Right kidney (tissue), 1 donor: ENCODE measurements at regions not wholly inside any gene's neighbourhood (a gene's known extent, or its start where the extent isn't known, plus 50 kb on each side); places are given as distances from the start of the nearest gene placed in this dataset.

Experiments
- DNase-seq: peaks from one replicate; pipeline ENCODE4 v3.0.0-alpha.2; 2016

DNA sequence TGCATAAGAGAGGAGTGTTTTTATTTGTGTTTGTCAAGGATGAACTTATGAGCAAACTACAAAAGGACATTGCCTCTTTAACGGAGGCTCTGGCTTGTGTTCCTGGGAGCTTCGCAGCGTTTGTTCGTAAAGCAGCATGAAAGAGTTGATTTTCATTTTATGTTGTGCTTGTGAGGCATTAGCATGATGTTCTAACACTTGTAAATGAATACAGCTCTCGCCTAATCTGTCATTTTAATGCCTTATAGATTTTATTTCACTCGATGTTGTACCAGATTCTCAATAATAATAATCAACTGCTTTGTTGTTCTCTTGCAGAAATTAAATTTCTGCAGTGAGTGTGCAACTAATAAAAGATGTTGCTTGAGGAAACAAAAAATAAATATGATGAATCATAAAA is 687.3 kb upstream of the FANCL start:
- no peak for DNase-seq

DNA sequence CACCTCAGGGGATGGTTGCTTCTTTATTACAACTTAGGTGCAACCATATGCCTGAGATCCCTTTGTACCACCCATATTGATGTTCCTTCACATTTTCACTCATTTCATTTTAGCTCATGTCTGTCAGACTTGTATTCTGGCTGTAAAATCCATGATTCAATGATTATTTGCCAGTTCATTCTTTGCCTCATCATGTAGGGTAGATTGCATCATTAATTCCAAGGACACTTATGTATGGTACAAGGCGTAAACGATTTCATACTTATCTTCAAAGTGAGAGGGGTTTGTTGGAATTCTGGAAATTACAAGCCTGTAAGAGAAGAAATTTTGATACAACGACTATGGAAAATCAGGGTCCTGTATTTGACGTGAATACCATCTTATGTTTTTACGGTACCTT is 685.0 kb upstream of the FANCL start:
- no peak for DNase-seq

DNA sequence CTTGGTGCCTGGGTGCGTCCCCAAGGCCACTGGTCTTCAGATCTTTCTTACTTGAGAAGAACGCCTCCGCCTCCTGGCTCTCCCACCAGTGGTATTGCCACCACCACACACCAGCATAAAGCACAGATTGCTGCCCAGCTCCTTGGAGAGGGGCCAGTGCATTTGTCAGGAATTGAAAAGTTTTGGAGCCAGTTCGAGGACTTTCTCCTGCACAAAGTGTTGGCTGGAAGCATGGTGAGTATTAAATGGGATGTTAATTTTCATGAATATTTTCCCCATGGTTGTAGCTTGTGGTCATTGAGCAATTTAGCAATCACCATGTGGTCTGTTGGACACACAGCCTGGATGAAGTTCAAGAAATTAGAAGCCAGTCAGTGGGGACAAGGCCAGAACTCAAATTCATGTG is 684.6 kb upstream of the FANCL start:
- no peak for DNase-seq

DNA sequence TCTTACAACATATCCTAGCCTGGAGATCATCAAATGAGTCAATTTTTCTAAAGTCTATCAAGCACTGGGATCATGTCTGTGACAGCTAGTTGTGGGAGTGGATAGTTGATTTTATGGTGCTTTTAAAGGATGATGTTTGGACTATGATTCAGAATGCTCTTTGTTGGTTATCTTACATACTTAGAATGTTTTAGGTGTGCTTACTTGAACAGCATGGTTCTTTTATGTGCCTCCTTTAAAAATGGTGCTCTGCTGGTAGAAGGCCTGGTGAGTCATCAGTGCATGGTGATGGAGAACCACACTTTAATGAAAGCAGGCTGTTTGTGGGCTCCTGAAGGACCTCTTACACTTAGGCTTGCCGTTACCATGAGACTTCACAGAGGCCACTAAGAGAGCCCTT is 682.7 kb upstream of the FANCL start:
- no peak for DNase-seq

DNA sequence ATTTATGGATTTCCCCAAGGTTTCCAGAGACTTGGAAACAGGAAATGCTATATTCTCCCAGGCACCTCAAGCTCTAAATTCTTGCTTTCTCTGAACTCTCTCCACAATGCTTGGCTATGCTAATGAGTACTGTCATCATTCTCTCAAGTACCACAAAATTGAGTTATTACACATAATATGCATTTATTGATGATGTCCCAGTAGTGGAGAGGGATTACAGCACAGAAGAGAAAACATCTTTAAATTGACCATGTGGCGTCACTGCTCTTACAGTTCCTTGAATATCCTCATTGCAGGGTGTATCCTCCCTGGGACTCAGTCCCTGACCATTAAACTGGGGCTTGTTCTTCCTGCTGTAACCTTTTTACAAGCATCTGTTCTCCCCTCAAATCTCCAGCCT is 681.1 kb upstream of the FANCL start:
- no peak for DNase-seq

DNA sequence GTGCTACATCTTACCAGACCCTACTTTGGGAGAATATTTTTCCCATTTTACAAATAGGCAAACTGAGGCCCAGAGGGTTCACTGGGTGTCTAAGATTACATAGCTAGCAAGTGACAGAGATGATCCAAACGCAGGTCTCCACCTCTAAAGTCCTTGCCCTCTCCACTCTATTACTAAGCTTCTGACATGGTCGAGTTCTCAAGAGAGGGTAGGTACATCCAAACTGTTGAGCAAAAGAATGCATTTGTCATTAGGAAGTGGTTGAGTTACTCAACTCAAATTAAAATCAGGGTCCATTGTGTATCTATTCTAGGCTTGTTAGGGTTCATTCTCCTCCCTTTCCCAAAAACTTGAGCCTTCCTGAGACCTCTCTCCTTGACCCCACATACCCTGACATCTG is 680.6 kb upstream of the FANCL start:
- DNase-seq = no peak

DNA sequence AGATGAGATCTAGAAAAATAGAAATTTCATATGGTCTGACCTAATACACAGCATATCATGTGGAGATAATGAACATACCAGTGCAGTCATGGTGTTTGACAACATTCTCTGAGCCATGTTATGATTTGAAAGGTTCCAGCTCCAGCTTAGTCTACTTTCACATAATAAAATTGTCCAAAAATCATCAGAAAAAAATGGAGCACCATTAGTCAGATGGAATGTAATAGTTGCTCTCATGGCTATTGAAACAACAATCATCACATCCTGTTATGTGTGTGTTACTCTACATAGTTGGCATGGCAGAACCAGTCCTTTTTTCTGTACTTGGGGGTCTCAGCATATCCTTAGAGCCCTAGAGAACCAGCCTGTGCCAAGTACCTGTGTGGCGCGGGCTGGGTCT is 678.9 kb upstream of the FANCL start:
- no peak for DNase-seq

DNA sequence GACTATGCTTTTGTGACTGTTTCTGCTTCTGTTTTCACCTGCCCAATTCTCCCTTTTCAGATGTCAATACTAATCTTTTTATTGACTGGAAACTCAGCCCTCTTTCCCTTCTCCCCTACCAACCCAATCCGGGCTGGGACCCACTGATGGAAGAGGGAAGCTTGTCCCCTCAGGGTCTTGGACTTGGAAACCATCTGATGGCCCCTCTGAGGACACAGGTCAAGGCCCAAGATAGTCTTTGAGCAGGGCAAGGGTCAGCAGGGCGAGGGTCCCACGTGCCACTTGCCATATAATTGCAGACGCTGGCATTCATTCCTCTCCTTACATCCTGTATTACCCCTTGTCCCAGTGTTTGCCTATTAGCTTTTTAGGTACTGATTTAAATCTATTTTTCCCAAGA is 678.2 kb upstream of the FANCL start:
- DNase-seq = no peak

DNA sequence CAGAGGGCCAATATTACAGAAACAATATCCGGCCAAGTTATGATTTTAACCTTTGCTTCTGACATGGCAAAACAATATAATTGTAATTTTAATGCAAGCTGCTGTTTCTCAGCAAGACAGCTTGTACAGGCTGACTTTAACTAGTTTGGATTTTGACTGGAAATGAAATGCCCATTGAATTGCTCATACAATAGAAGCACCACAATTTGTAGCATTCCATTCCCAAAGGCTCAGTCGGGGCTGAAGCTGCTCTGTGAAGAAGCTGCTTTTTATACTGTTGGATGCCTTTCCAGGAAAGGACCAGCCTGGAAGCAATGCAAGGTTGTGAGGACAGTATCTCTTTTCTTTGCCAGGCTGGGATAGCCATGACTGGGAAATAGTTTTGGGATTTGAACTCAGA is 677.0 kb upstream of the FANCL start:
- DNase-seq = no peak

DNA sequence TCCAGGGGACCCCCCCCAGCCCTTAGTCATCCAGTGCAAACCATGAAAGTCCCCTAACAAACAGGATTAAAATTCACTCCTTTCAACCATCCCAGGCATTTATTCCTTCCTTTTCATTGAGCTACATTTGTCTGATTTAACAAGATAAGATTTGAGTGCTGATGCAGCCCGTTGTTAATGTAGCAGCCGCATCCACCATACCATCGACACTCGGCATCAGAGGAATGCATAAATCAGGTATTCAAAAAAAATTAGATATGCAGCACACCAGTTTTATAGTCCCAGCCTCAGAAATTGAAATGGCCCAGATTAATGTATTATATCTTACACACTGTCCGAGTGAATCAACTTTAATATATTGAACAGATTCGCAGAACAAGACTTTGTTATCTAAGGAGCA is 676.5 kb upstream of the FANCL start:
- DNase-seq = no peak

DNA sequence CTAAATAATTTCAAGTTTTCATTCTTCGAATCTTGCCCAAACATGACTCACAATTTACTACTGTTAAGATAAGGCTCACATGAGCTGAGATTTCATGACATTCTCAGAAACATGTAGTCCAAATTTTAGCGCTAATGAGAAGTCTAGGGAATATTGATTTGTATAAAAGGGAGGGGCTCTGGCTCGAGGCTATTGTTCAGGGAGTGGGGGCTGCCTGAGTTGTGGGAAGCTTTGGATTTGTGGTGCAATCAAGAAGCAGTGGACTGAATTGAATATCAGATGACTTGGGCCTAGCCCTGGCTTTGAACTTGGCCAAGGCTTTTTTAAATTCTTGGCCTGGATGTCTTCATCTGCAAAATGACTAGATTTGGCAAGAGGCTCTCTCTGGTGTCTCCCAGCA is 674.9 kb upstream of the FANCL start:
- no peak for DNase-seq

DNA sequence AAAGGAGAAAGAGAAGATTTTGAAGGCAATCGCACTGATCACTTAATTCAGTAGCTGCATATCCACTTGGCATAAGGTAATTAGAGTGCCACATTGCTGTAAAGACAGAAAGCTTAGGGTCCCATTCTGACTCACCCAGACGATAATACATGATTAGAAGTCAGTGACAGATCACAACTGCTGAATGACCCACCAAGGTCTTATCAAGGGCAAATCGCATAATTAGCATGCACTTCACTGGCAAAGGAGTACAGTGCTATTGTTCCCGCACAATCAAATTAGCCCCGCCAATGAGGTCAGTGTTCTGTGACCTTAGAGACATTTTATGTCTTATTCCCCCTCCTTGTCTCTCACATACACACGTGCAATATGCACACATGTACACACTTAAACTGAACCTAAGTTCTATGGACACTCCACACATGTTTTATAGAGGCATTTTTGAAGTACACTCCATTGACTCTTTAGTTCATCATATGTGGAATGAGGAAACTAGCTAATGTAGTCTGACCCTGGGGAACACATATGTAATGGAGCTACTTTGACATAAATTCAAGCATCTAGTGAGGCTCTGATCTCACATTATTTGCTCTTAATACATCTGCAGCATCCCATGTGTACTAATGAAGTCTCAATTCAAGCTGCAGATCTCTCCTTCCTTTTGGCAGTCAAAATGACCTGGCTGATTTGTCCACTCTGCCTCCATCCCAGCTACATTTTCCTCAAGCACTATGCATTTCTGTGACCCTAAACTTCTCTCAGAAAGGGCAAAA is 673.8 kb upstream of the FANCL start:
- DNase-seq = no peak

DNA sequence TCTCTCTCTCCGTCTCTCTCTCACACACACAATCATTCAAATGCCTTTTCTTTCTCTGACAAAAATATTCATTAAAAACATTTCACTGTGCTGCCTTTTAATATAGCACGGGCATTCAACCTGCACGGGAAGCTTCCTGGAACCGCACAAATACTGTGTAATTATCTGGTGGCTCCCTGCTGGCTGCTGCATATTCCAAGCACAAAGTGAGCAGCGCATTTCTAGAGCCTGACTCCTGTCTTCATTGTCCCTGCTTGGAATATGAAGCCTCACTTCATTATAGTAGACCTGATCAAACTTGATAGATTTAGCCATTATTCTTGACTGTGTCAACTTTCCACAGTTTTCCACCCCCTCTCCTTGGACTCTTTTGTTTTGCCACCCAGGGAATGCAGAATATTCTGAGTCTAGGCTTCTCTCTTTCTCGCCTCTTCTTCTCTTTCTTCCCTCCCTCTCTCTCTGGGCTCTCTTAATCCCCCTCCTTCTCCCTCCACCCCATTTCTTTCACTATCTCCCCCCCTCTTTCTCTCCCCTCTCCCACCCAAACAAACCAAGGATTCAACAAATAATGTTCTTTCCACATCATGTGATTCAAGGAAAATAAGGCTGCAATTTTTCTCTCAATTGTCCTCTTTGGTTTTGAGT is 672.1 kb upstream of the FANCL start:
- DNase-seq = no peak

DNA sequence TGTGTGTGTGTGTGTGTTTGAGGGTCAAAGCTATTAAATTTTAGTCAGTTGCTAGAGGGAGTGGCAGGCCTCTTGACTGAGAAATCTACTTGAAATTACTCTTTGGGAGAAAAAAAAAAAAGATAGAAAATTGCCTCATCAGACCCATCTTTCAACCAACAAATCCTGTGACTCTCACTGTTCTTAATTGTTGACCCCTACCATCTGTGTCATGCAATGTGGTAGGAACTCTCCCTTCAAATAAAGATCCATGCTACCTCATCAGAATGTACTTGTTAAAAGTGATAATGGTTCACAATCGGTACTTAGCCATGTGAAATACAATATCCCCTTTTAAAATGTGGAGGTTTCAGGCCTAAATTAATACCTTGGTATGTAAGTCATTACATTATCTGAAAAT is 670.8 kb upstream of the FANCL start:
- no peak for DNase-seq

DNA sequence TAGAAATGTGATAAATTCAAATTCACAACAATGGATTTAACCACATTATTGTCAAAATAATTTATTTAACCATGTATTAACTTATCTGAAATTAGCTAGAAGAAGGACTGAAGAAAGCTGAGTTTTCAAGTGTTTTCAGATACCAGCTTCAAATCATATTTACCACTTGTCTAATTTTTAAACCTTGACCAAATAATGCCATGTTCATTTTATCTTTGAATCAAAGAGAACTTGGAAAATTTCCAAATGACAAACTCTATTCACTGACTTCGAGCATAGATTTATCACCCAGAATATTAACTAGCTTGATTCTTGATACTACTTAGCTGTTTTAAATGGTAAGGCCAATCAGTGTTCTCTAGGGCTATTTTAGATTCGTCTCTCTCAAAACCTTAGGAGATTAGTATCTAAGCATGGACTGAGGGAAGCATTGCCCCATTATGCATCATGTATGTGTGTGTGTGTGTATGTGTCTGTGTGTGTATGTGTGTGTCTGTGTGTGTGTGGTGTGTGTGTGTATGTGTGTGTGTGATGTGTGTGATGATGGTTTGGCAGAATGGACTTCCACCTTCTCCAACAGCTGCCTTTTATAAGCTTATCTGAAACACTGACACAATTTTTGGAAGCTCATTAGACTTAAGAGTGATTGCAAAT is 667.5 kb upstream of the FANCL start:
- DNase-seq = no peak

DNA sequence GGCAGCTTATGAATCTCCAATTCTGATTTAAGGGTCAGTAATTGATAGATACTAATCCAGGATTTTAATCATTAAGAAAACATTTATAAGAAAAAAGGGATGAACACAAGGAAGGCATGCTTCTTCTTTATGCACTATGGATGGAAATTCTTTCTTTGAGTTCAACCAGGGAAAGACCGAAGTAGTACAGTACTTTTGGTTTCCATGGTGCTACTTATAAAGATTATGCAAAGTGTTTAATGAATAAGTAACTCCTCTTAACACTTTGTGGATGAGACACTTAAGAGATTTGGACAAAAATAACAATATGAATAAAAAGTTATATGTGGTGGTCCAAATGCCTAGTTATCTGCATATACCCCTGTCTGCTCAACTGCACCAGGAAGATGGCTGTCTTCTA is 666.5 kb upstream of the FANCL start:
- no peak for DNase-seq

DNA sequence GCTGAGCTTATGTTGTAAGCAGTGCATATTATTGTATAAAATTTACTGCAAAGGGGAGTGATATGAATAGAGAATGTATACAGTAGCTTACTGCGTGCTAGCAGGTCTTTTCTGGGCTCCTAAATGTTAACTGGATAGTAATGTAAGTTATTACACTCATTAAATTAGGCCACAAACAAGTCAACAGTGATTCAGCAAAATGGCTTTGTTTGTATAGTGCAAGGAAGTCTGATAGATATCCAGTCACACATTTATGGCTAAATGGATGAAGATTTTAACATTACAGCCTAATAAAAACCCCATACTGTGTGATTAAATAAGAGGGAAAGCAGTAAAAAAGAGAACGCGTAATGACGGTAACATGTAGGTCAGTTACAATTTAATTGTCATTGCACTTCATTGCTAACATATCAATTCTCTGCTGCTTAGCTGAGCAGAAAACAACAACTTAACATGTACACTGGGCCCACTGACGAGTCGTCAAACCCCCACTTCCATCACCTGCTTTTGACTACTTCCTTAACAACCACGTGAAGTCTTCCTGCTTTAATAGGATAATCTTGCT is 665.0 kb upstream of the FANCL start:
- DNase-seq = no peak

DNA sequence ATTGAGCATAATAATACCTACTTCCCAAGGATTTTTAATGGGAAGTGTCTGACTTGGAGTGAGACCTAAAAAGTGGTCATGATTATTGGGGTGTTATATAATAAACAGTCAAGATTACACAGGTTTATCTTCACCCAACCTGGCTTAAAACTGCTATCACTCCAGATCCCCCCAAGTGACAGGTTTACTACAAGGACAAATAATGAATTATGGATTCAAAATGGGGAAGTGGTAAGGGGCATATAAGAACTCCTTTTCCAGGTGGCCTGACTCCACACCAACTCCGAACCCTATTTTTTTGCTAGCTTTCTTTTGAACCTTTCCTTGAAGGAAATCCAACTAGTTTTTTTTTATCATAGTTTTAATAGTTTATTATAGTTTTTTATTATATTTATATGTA is 663.0 kb upstream of the FANCL start:
- no peak for DNase-seq

DNA sequence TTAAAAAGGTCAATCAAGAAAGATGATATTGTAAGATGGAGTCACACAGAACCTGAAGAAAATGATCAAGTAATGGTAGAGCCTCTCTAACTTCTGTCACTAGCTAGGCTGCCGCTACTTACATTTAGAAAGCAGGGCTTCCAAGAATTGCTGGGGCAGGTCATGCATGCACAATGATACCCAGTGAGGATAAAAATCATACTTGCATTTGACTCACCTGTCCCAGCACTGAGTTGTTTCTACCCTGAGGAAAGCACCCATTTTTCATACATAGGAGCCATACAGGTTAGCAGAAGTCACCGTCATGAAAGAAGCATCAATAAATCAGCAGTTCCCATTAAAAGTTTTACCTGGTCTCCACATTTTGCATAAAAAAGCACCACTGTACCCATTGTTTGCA is 662.3 kb upstream of the FANCL start:
- DNase-seq = no peak

DNA sequence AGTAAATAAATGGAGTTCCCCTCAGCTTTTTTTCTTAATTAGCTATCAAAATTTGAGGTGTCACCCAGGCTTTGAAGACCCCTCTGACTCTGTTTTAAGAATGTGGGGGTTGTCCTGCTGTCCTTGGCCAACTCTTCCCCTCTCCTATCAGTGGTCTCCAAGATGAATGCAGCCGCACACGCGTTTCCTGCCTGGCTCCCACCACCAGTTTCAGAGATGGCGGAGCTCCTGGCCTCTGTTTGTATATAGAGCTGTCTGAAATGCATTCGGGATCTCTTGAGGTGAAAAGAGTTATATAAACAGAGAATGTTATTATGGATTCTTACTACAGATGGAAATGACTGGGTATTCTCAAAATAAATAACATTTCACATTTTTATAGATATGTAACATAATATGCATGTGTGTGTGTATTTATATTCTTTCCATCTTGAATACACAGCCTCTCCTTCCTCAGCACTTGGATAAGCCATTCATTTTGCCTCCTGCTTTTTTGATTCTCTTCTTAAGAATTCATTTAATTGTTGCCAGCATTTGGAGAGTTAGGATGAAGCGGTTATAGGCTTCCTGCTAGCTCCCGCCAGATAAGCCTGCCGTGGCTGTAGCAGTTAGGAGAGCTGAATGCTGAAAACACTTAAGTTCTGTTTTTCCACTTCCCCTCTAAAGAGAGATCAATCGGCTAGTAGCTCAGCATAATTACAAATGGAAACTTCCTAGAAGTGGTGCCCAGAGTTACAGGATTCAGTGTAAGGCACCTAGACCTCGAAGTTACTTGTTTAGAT is 659.3 kb upstream of the FANCL start:
- no peak for DNase-seq

DNA sequence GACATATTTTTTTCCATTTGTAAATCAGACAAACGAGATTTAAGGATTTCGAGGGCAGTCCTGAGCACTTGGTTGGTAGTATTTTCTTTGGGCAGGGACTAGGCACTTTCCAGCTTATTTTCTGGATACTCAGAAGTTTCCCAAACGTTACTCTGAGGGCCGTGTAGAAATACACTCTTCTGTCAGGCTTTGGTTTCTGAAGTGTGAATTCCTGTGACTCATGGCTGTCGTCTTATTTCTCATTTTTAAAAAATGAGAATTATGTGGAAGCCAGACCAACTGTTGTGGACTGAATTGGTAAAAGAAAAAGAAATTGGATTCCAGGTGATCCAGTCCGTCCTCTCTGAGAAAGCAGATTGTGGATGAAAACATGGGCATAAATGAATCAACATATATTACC is 658.6 kb upstream of the FANCL start:
- DNase-seq = no peak

DNA sequence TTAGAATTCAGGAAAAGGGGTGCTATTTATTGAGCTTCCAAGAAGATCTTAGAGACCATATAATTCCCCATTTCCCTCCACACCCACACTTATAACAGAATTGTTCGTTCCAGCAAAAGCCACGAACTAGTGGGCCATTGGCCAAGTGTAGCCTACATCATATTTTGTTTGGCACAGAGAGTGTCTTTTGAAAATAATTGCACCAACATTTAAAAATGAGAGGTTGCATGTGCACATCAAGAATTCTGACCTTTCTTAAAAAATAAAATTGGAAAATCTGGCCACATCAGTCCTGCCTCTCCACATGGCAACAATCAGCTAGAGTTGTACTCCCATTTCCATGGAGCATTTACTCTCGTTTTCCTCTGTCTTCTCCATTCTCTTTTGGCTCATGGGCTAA is 655.5 kb upstream of the FANCL start:
- DNase-seq = no peak

DNA sequence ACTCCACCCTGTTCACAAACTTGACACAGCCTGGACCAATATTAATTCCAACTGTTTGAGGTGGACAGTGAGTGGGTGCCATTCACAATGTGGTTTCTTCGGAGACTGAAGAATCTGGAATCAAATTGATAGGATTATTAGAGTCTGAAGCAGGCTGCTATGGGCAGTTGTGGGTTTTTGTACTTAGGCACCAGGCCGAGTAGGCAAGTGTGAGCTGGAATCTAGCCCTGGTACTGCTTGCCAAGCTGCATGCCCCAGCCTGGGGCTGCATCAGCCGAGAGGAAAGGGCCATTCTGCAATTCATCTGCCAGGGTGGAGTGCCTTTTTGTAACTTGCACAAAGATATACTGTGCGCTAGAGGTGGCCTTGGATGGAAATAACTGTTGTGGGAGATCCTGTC is 654.7 kb upstream of the FANCL start:
- no peak for DNase-seq
